H1 (cell line): ENCODE measurements at regions not wholly inside any gene's neighbourhood (a gene's known extent, or its start where the extent isn't known, plus 50 kb on each side); places are given as distances from the start of the nearest gene placed in this dataset.

Source experiments
- CTCF ChIA-PET: fragments of 300-600 bp; sonication (Branson Sonifier 250); formaldehyde crosslinking; loops from one replicate; lab custom pipeline; 2021; ENCODE audit not compliant: partially characterized antibody; lab: Charles Lee
- POLR2A ChIA-PET: fragments of 300-600 bp; sonication (Branson Sonifier 250); formaldehyde crosslinking; loops from one replicate; lab custom pipeline; 2021; ENCODE audit warnings: inconsistent platforms; ENCODE audit not compliant: partially characterized antibody; lab: Charles Lee
- DNase-seq, 2 experiments: peaks; one replicate each; pipeline versions ENCODE4 v3.0.0 to v3.0.0-alpha.2; 2010 to 2022; ENCODE audit warnings: low spot score in 2 of 2, low read depth in 1 of 2, mixed read lengths in 1 of 2
- FAIRE-seq: peaks from 2 replicates; lab custom pipeline; 2011; peaks lifted over from hg19 to GRCh38; lab: Jason Lieb, UNC
- H2AFZ ChIP-seq: 2 replicates; pipeline ENCODE4 v1.8.1; 2012; ENCODE audit warnings: low read length, inconsistent platforms
- H2AK5ac ChIP-seq: 2 replicates; pipeline ENCODE4 v1.6.1; 2013; ENCODE audit warnings: low read depth, low read length
- H2BK120ac ChIP-seq: replicated peaks from 2 replicates; pipeline ENCODE3; 2013; ENCODE audit warnings: low read depth, low read length, inconsistent platforms
- H2BK12ac ChIP-seq: 2 replicates; pipeline ENCODE4 v1.6.1; 2013; ENCODE audit warnings: low read depth, low read length
- H2BK15ac ChIP-seq: 2 replicates; pipeline ENCODE4 v1.6.1; 2013; ENCODE audit warnings: low read length
- H2BK20ac ChIP-seq: 2 replicates; pipeline ENCODE4 v1.6.1; 2013; ENCODE audit warnings: low read length
- H2BK5ac ChIP-seq: 2 replicates; pipeline ENCODE4 v1.6.1; 2013; ENCODE audit warnings: low read depth, low read length
- H3K14ac ChIP-seq: 2 replicates; pipeline ENCODE4 v1.6.1; 2013; ENCODE audit warnings: inconsistent platforms; ENCODE audit not compliant: insufficient read length
- H3K18ac ChIP-seq: 2 replicates; pipeline ENCODE4 v1.6.1; 2013; ENCODE audit warnings: low read length; ENCODE audit errors: extremely low read depth
- H3K23ac ChIP-seq: 2 replicates; pipeline ENCODE4 v1.6.1; 2013; ENCODE audit warnings: inconsistent platforms; ENCODE audit not compliant: insufficient read length
- H3K23me2 ChIP-seq: 2 replicates; pipeline ENCODE4 v1.6.1; 2013; ENCODE audit warnings: low read depth, low read length
- H3K27ac ChIP-seq: 2 replicates; pipeline ENCODE4 v1.6.1; 2011; ENCODE audit warnings: low read depth, low read length, inconsistent platforms
- H3K27me3 ChIP-seq, 4 experiments: replicated peaks in 1 of 4; 1 replicate in 1 of 4; 2 replicates in 3 of 4; pipeline versions ENCODE4 v1.6.1 to v1.8.1; 2011 to 2013; ENCODE audit warnings: low read length in 3 of 4, mild to moderate bottlenecking in 3 of 4, inconsistent platforms in 2 of 4, mixed read lengths in 2 of 4, moderate library complexity in 1 of 4; ENCODE audit not compliant: control insufficient read depth in 3 of 4, insufficient read depth in 3 of 4; ENCODE audit errors: extremely low read depth in 1 of 4
- H3K36me3 ChIP-seq, 4 experiments: 2 replicates each; pipeline versions ENCODE4 v1.6.1 to v1.8.1; 2011 to 2013; ENCODE audit warnings: mild to moderate bottlenecking in 4 of 4, low read length in 3 of 4, moderate library complexity in 2 of 4, control low read depth in 1 of 4, inconsistent platforms in 1 of 4; ENCODE audit not compliant: insufficient read depth in 4 of 4, control insufficient read depth in 2 of 4
- H3K4ac ChIP-seq: replicated peaks from 2 replicates; pipeline ENCODE3; 2013; ENCODE audit warnings: low read length, low read depth, mixed read lengths, inconsistent platforms; ENCODE audit not compliant: insufficient read length
- H3K4me1 ChIP-seq, 4 experiments: replicated peaks in 1 of 4; 1 replicate in 1 of 4; 2 replicates in 3 of 4; pipeline versions ENCODE4 v1.6.1 to v1.8.1; 2011 to 2013; ENCODE audit warnings: low read length in 3 of 4, inconsistent platforms in 2 of 4, mixed read lengths in 1 of 4; ENCODE audit not compliant: insufficient read depth in 4 of 4, control insufficient read depth in 3 of 4
- H3K4me2 ChIP-seq, 2 experiments: 2 replicates each; pipeline versions ENCODE4 v1.6.1 to v1.8.1; 2011 to 2013; ENCODE audit warnings: low read depth in 2 of 2, low read length in 2 of 2, control low read depth in 1 of 2, inconsistent platforms in 1 of 2, mild to moderate bottlenecking in 1 of 2; ENCODE audit not compliant: insufficient read depth in 1 of 2
- H3K4me3 ChIP-seq, 4 experiments: fragments of 200-600, 300-600 bp in 1 of 4; sonication (generic), shearing (Covaris generic), sonication (Bioruptor Twin) in 1 of 4; 2 replicates each; pipeline versions ENCODE4 v1.5.1 to v1.8.1; 2011 to 2016; ENCODE audit warnings: low read length in 4 of 4, low read depth in 3 of 4, control low read depth in 2 of 4, inconsistent platforms in 2 of 4, mild to moderate bottlenecking in 2 of 4, mixed read lengths in 1 of 4, moderate library complexity in 1 of 4; ENCODE audit not compliant: insufficient read depth in 2 of 4; ENCODE audit errors: extremely low read depth in 1 of 4
- H3K56ac ChIP-seq: replicated peaks from 2 replicates; pipeline ENCODE3; 2013; ENCODE audit warnings: low read depth, mild to moderate bottlenecking, mixed read lengths, low read length, inconsistent platforms; ENCODE audit not compliant: insufficient read length
- H3K79me1 ChIP-seq: 2 replicates; pipeline ENCODE4 v1.6.1; 2013; ENCODE audit warnings: low read depth, low read length, control low read depth
- H3K79me2 ChIP-seq, 2 experiments: 2 replicates each; pipeline versions ENCODE4 v1.6.1 to v1.8.1; 2012 to 2013; ENCODE audit warnings: low read length in 2 of 2, mild to moderate bottlenecking in 2 of 2, inconsistent platforms in 1 of 2; ENCODE audit not compliant: insufficient read depth in 2 of 2, control insufficient read depth in 1 of 2
- H3K9ac ChIP-seq, 4 experiments: replicated peaks in 1 of 4; 1 replicate in 1 of 4; 2 replicates in 3 of 4; pipeline versions ENCODE4 v1.6.1 to v1.8.1; 2011 to 2013; ENCODE audit warnings: low read depth in 3 of 4, low read length in 3 of 4, control low read depth in 2 of 4, mild to moderate bottlenecking in 2 of 4, moderate library complexity in 2 of 4, inconsistent platforms in 1 of 4; ENCODE audit errors: extremely low read depth in 1 of 4
- H3K9me3 ChIP-seq, 2 experiments: 2 replicates each; pipeline versions ENCODE4 v1.6.1 to v1.8.1; 2012 to 2013; ENCODE audit warnings: mild to moderate bottlenecking in 2 of 2, moderate library complexity in 2 of 2, control low read depth in 1 of 2, inconsistent platforms in 1 of 2, low read depth in 1 of 2, low read length in 1 of 2, mixed read lengths in 1 of 2; ENCODE audit not compliant: insufficient read depth in 2 of 2
- H4K20me1 ChIP-seq, 2 experiments: replicated peaks in 1 of 2; 2 replicates each; pipeline versions ENCODE3 to v1.8.1; 2011 to 2013; ENCODE audit warnings: inconsistent platforms in 2 of 2, low read length in 2 of 2, mild to moderate bottlenecking in 1 of 2; ENCODE audit not compliant: insufficient read depth in 2 of 2, control insufficient read depth in 1 of 2
- H4K5ac ChIP-seq: 2 replicates; pipeline ENCODE4 v1.6.1; 2013; ENCODE audit warnings: low read length, low read depth, mixed read lengths, inconsistent platforms; ENCODE audit not compliant: insufficient read length
- H4K8ac ChIP-seq: 2 replicates; pipeline ENCODE4 v1.8.0; 2013; ENCODE audit warnings: mild to moderate bottlenecking, moderate library complexity, low read length, inconsistent platforms; ENCODE audit not compliant: insufficient read depth; ENCODE audit errors: extremely low read depth
- H4K91ac ChIP-seq: replicated peaks from 2 replicates; pipeline ENCODE3; 2013; ENCODE audit warnings: low read length, mixed read lengths, inconsistent platforms; ENCODE audit not compliant: insufficient read length
- BCL11A ChIP-seq, 2 experiments: IDR thresholded peaks; one replicate each; pipeline ENCODE4 v1.6.1; 2011; ENCODE audit warnings: low read depth in 2 of 2, low read length in 2 of 2, mild to moderate bottlenecking in 2 of 2
- CBX5 ChIP-seq: fragments of 300-800, 300-1000 bp; sonication (generic); IDR thresholded peaks from 2 replicates; pipeline ENCODE4 v1.7.1; 2016; ENCODE audit warnings: antibody characterized with exemption, low read length, low read depth
- CTCF ChIP-seq, 3 experiments: IDR thresholded peaks; 1 replicate in 2 of 3; 2 replicates in 1 of 3; pipeline versions ENCODE4 v1.5.1 to v1.6.1; 2011; ENCODE audit warnings: low read length in 3 of 3, mild to moderate bottlenecking in 3 of 3, inconsistent platforms in 2 of 3, low read depth in 1 of 3, moderate library complexity in 1 of 3; ENCODE audit not compliant: insufficient read depth in 1 of 3; ENCODE audit errors: control extremely low read depth in 1 of 3
- EP300 ChIP-seq, 2 experiments: IDR thresholded peaks; 1 replicate in 1 of 2; 2 replicates in 1 of 2; pipeline ENCODE4 v1.6.1; 2011 to 2012; ENCODE audit warnings: low read depth in 2 of 2, low read length in 2 of 2, mild to moderate bottlenecking in 2 of 2, borderline replicate concordance in 1 of 2, inconsistent platforms in 1 of 2, moderate library complexity in 1 of 2
- GABPA ChIP-seq: IDR thresholded peaks from 2 replicates; pipeline ENCODE4 v1.6.1; 2011; ENCODE audit warnings: mild to moderate bottlenecking, low read length, moderate library complexity, borderline replicate concordance; ENCODE audit not compliant: insufficient read depth
- KDM4A ChIP-seq: IDR thresholded peaks from one replicate; pipeline ENCODE4 v1.7.1; 2012; ENCODE audit warnings: low read depth, mild to moderate bottlenecking, moderate library complexity, low read length, inconsistent platforms; ENCODE audit not compliant: severe bottlenecking
- MAFK ChIP-seq: IDR thresholded peaks from 2 replicates; pipeline ENCODE4 v1.6.1; 2012; ENCODE audit warnings: low read depth, mild to moderate bottlenecking, improper control_type of control experiment, low read length
- RBBP5 ChIP-seq: IDR thresholded peaks from 2 replicates; pipeline ENCODE4 v1.7.1; 2012; ENCODE audit warnings: low read depth, mild to moderate bottlenecking, inconsistent platforms, low read length, moderate library complexity, borderline replicate concordance
- RNF2 ChIP-seq: fragments of 200-900, 300-1000 bp; sonication (generic); IDR thresholded peaks from 2 replicates; pipeline ENCODE4 v1.7.1; 2016; ENCODE audit warnings: borderline replicate concordance, low read depth, mild to moderate bottlenecking, antibody characterized with exemption, low read length; ENCODE audit not compliant: poor library complexity, severe bottlenecking; ENCODE audit errors: missing control alignments
- SUZ12 ChIP-seq: fragments of 200-600 bp; sonication (generic); IDR thresholded peaks from 2 replicates; pipeline ENCODE4 v1.6.1; 2012; ENCODE audit warnings: mild to moderate bottlenecking, inconsistent platforms, low read length, moderate library complexity, mixed read lengths
- WGBS, 2 experiments: shearing (Covaris generic) in 1 of 2; methylation state at CpG; one replicate each; pipeline versions ENCODE4 v1.1.6 to v1.1.7; 2013 to 2015; ENCODE audit warnings: low lambda C conversion rate in 2 of 2, mixed read lengths in 2 of 2, inconsistent platforms in 1 of 2, low coverage in 1 of 2, missing lambda C conversion rate in 1 of 2; ENCODE audit not compliant: insufficient replicate concordance in 2 of 2, insufficient coverage in 1 of 2, insufficient read length in 1 of 2; ENCODE audit errors: extremely low coverage in 1 of 2, missing lambda C conversion rate in 1 of 2; 5-methylcytosine and 5-hydroxymethylcytosine counted together

GRCh38 chr3:10647376-10647775, 142.0 kb upstream of the ATP2B2 start:
- ChIA-PET POLR2A (no interaction called here), CTCF (no interaction called here)
- Histone ChIP-seq H3K23ac (no peak overlapping the region), H3K27ac (no peak overlapping the region), H2BK12ac (0 out of 2 replicates have a peak overlapping the region, but pooled peaks have one; percentile 3), H2AK5ac (no peak overlapping the region), H3K14ac (no peak overlapping the region), H2BK120ac (no peak overlapping the region), H4K8ac (no peak overlapping the region), H3K79me1 (no peaks in the 10 kb centered on the region), H2BK5ac (no peak overlapping the region), H3K56ac (no peak overlapping the region), H4K5ac (no peak overlapping the region), H3K18ac (no peak overlapping the region), H2BK20ac (no peak overlapping the region), H3K9ac (no peak overlapping the region), H2AFZ (no peak overlapping the region), H3K79me2 (no peaks in the 10 kb centered on the region), H4K20me1 (no peaks in the 10 kb centered on the region), H3K4me1 (no peaks in the 10 kb centered on the region), H3K4me2 (no peak overlapping the region), H4K91ac (no peak overlapping the region), H2BK15ac (no peak overlapping the region), H3K4me3 (no peak overlapping the region), H3K27me3 (no peaks in the 10 kb centered on the region; a peak in 2 of 7 replicates), H3K36me3 (no peaks in the 10 kb centered on the region), H3K23me2 (peaks cover 4% of the 10 kb centered on the region; the same call in 1 of the 2 replicates), H3K9me3 (no peaks in the 10 kb centered on the region), H3K4ac (no peak overlapping the region)
- WGBS, 2 experiments = 91% methylated on average over 5 of the region's 5 CpGs; no CpG with 5 or more reads in 1 of the 2 experiments
- FAIRE-seq (no peak), DNase-seq (peak in 1 of 2 experiments; percentile 3)
- TF ChIP-seq CBX5 = no peak
- no peak for TF ChIP-seq RNF2
- TF ChIP-seq CTCF (IDR thresholded peaks at IDR 0.05; ENCODE audit: control extremely low read depth in 1 of 3, insufficient read depth in 1 of 3, low read depth in 1 of 3, low read length in 3 of 3) = no peak
- no peak for TF ChIP-seq EP300 (IDR thresholded peaks at IDR 0.05; ENCODE audit: borderline replicate concordance in 1 of 2, low read depth in 2 of 2, low read length in 2 of 2)
- TF ChIP-seq KDM4A = no peak
- TF ChIP-seq GABPA = no peak
- no peak for TF ChIP-seq SUZ12
- no peak for TF ChIP-seq RBBP5
- no peak for TF ChIP-seq MAFK
- TF ChIP-seq BCL11A (IDR thresholded peaks at IDR 0.05; ENCODE audit: low read depth in 2 of 2, low read length in 2 of 2) = no peak
